GM23338 (cell line): ENCODE measurements at regions not wholly inside any gene's neighbourhood (a gene's known extent, or its start where the extent isn't known, plus 50 kb on each side); places are given as distances from the start of the nearest gene placed in this dataset.

Experiments
- ATAC-seq: fragments of 200-7000 bp; cut with Tn5 transposase; 3 replicates; pipeline ENCODE4 v1.9.1; 2020
- DNase-seq: peaks from one replicate; pipeline ENCODE4 v3.0.0-alpha.2; 2015; ENCODE audit warnings: low spot score
- H2AFZ ChIP-seq: fragments of 200-600 bp; sonication (generic); 2 replicates; pipeline ENCODE4 v1.8.0; 2016; ENCODE audit warnings: antibody characterized with exemption, mild to moderate bottlenecking, moderate library complexity
- H3F3A ChIP-seq: fragments of 200-600 bp; sonication (generic); replicated peaks from 2 replicates; pipeline ENCODE4 v1.8.0; 2017; ENCODE audit warnings: antibody characterized with exemption, mixed run types, low read depth
- H3K27ac ChIP-seq: fragments of 200-600 bp; sonication (generic); 2 replicates; pipeline ENCODE4 v1.6.1; 2016; ENCODE audit warnings: low read depth
- H3K27me3 ChIP-seq: fragments of 200-600 bp; sonication (generic); 2 replicates; pipeline ENCODE4 v1.8.0; 2016; ENCODE audit warnings: mild to moderate bottlenecking, mixed run types, moderate library complexity; ENCODE audit not compliant: insufficient read depth
- H3K36me3 ChIP-seq: fragments of 200-600 bp; sonication (generic); 2 replicates; pipeline ENCODE4 v1.8.0; 2016; ENCODE audit warnings: mild to moderate bottlenecking; ENCODE audit not compliant: insufficient read depth
- H3K4me1 ChIP-seq: fragments of 200-600 bp; sonication (generic); 2 replicates; pipeline ENCODE4 v1.8.0; 2016; ENCODE audit warnings: mild to moderate bottlenecking, moderate library complexity; ENCODE audit not compliant: insufficient read depth
- H3K4me2 ChIP-seq: fragments of 200-600 bp; sonication (generic); 2 replicates; pipeline ENCODE4 v1.7.1; 2017; ENCODE audit warnings: mixed run types
- H3K4me3 ChIP-seq: fragments of 200-600 bp; sonication (generic); 2 replicates; pipeline ENCODE4 v1.6.1; 2016; ENCODE audit warnings: mixed run types
- H3K79me2 ChIP-seq: fragments of 200-600 bp; sonication (generic); replicated peaks from 2 replicates; pipeline ENCODE4 v1.8.0; 2017; ENCODE audit warnings: mild to moderate bottlenecking; ENCODE audit not compliant: insufficient read depth
- H3K9me2 ChIP-seq: fragments of 200-600 bp; sonication (generic); 2 replicates; pipeline ENCODE4 v1.8.0; 2017; ENCODE audit not compliant: insufficient read depth
- H4K20me1 ChIP-seq: fragments of 200-600 bp; sonication (generic); replicated peaks from 2 replicates; pipeline ENCODE4 v1.8.0; 2017; ENCODE audit warnings: mild to moderate bottlenecking; ENCODE audit not compliant: insufficient read depth
- H3K27ac Mint-ChIP-seq: 2 replicates; pipeline ENCODE4 v1.8.0; 2020; ENCODE audit warnings: inconsistent platforms, mild to moderate bottlenecking, moderate library complexity, mixed read lengths
- H3K27me3 Mint-ChIP-seq: 3 replicates; pipeline ENCODE4 v1.8.0; 2022; ENCODE audit warnings: low read depth, mild to moderate bottlenecking, moderate library complexity, mixed read lengths, inconsistent platforms; ENCODE audit not compliant: insufficient read depth, poor library complexity
- H3K36me3 Mint-ChIP-seq: 3 replicates; pipeline ENCODE4 v1.8.0; 2021; ENCODE audit warnings: low read depth, mild to moderate bottlenecking, inconsistent platforms, moderate library complexity, mixed read lengths
- H3K4me1 Mint-ChIP-seq: 3 replicates; pipeline ENCODE4 v1.8.0; 2020; ENCODE audit warnings: mild to moderate bottlenecking, inconsistent platforms, mixed read lengths
- H3K4me3 Mint-ChIP-seq: 3 replicates; pipeline ENCODE4 v1.8.0; 2021; ENCODE audit warnings: moderate library complexity, mild to moderate bottlenecking, inconsistent platforms, mixed read lengths
- H3K9me3 Mint-ChIP-seq: 3 replicates; pipeline ENCODE4 v1.8.0; 2020; ENCODE audit warnings: moderate library complexity, mild to moderate bottlenecking, inconsistent platforms, mixed read lengths
- CREB1 ChIP-seq: fragments of 250-450 bp; sonication (Bioruptor Pico); IDR thresholded peaks from 2 replicates; pipeline ENCODE4 v1.5.0; 2020; ENCODE audit warnings: low read depth, mild to moderate bottlenecking, moderate library complexity
- EZH2 ChIP-seq: fragments of 200-600 bp; sonication (generic); IDR thresholded peaks from one replicate; pipeline ENCODE4 v1.8.0; 2017; ENCODE audit warnings: antibody characterized with exemption, mild to moderate bottlenecking, low read depth; ENCODE audit not compliant: unreplicated experiment
- EZH2phosphoT487 ChIP-seq: fragments of 200-600 bp; sonication (generic); IDR thresholded peaks from one replicate; pipeline ENCODE4 v1.8.1; 2018; ENCODE audit warnings: antibody characterized with exemption; ENCODE audit not compliant: unreplicated experiment
- JUNB ChIP-seq: IDR thresholded peaks from one replicate; pipeline ENCODE4 v1.6.1; 2016; ENCODE audit warnings: antibody characterized with exemption; ENCODE audit not compliant: unreplicated experiment
- NANOG ChIP-seq: IDR thresholded peaks from 2 replicates; pipeline ENCODE4 v1.6.1; 2016; ENCODE audit warnings: antibody characterized with exemption, borderline replicate concordance
- POLR2AphosphoS5 ChIP-seq: IDR thresholded peaks from 2 replicates; pipeline ENCODE4 v1.6.1; 2016; ENCODE audit warnings: antibody characterized with exemption, low read depth
- STAT1 ChIP-seq: IDR thresholded peaks from one replicate; pipeline ENCODE4 v1.6.1; 2016; ENCODE audit warnings: antibody characterized with exemption; ENCODE audit not compliant: unreplicated experiment
- ZNF114 ChIP-seq: fragments of 250-450 bp; sonication (Bioruptor Pico); IDR thresholded peaks from 2 replicates; pipeline ENCODE4 v1.5.0; 2020; ENCODE audit warnings: mild to moderate bottlenecking, moderate library complexity
- ZNF331 ChIP-seq: fragments of 250-450 bp; sonication (Bioruptor Pico); IDR thresholded peaks from 2 replicates; pipeline ENCODE4 v1.5.0; 2020; ENCODE audit warnings: low read depth, mild to moderate bottlenecking, moderate library complexity
- TF ChIP-seq, protein P1 (sequence below), 2 experiments: fragments of 200-600 bp in 1 of 2; sonication (generic) in 1 of 2; conservative IDR thresholded peaks; 2 replicates each; pipeline versions ENCODE4 v1.5.1 to v1.6.1; 2016 to 2017; ENCODE audit warnings: antibody characterized with exemption in 2 of 2, low read depth in 2 of 2, mild to moderate bottlenecking in 2 of 2, moderate library complexity in 1 of 2
- TF ChIP-seq, protein P2 (sequence below): IDR thresholded peaks from 2 replicates; pipeline ENCODE4 v1.6.1; 2016; ENCODE audit warnings: antibody characterized with exemption
- TF ChIP-seq, protein P3 (sequence below): IDR thresholded peaks from one replicate; pipeline ENCODE4 v1.6.1; 2018; ENCODE audit warnings: antibody characterized with exemption; ENCODE audit not compliant: unreplicated experiment

DNA sequence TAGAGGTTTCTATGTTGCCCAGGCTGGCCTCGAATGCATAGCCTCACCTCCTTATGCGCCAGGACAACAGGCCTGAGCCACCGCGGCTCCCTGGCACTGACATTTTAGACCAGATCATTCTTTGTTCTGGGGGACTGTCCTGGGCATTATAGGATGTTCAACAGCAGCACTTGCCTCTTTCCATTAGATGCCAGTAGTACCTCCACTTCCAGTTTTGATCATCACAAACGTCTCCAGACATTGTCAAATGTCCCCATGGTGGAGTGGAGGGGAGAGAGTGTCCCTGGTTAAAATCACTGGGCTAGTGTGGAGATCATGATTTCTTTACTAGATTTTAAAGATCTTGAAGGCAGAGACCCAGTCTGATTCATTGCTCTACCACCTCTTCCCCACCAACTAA lies 125.2 kb upstream of the MKLN1 start:
- H3K4me1 Mint-ChIP-seq, result peaks cover 6% of the 10 kb centered on the region; the same call in 2 of the 3 replicates
- Histone ChIP-seq H3K79me2 (no peaks in the 10 kb centered on the region), H3K4me3 (no peak overlapping the region), H3K9me2 (no peaks in the 10 kb centered on the region), H3F3A (no peaks in the 10 kb centered on the region), H2AFZ (no peak overlapping the region), H3K27ac (no peak overlapping the region), H3K36me3 (no peaks in the 10 kb centered on the region), H4K20me1 (no peaks in the 10 kb centered on the region), H3K4me2 (no peak overlapping the region), H3K4me1 (peaks cover 4% of the 10 kb centered on the region), H3K27me3 (no peaks in the 10 kb centered on the region)
- H3K4me3 Mint-ChIP-seq, result no peak overlapping the region
- TF ChIP-seq POLR2AphosphoS5 (no peak), EZH2phosphoT487 (no peak)
- H3K27me3 Mint-ChIP-seq, result peaks cover 3% of the 10 kb centered on the region
- ATAC-seq, result no peak
- H3K9me3 Mint-ChIP-seq, result no peaks in the 10 kb centered on the region
- H3K36me3 Mint-ChIP-seq, result no peaks in the 10 kb centered on the region
- no peak for DNase-seq
- H3K27ac Mint-ChIP-seq, result no peak overlapping the region

DNA sequence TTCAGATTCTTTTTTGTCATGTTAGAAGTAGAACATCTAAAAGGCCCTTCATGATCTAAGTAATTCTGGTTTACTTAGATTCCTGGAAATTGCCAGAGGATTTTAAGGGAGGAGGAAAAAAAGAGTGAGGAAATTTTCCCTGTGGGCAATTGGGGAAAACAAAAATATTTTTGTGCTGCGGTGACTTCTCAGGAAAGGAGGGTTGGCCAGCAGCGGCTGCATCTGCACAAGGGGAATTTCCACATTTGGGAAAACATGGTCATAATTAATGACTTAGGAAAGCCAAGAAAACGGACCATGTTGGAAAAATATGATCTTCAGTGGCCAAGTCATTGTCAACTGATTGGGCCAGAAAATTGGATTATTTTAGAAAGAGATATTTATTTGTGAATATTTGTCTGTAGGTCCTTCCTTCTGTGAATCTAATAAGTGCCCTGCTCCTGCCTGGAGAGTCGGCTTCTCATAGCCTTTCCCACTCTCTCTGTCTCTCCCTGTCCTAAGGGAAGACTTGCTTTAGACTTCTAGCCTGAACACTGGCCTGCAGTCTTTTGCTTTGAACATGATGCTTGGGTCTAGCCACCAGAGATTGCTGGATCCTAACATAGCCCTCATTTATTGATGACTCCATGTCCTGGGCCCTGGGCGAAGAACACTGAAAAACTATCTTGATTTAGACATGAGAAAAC lies 124.2 kb upstream of the MKLN1 start:
- Mint-ChIP-seq H3K27me3 (peaks cover 3% of the 10 kb centered on the region), H3K36me3 (no peaks in the 10 kb centered on the region), H3K4me1 (peaks cover 6% of the 10 kb centered on the region; the same call in 2 of the 3 replicates), H3K27ac (no peak overlapping the region), H3K4me3 (no peak overlapping the region), H3K9me3 (no peaks in the 10 kb centered on the region)
- Histone ChIP-seq H3K27me3 (no peaks in the 10 kb centered on the region), H3K79me2 (no peaks in the 10 kb centered on the region), H3K36me3 (no peaks in the 10 kb centered on the region), H3K4me1 (peaks cover 4% of the 10 kb centered on the region), H3K4me2 (no peak overlapping the region), H3F3A (no peaks in the 10 kb centered on the region), H2AFZ (no peak overlapping the region), H3K4me3 (no peak overlapping the region), H4K20me1 (no peaks in the 10 kb centered on the region), H3K9me2 (no peaks in the 10 kb centered on the region), H3K27ac (no peak overlapping the region)
- no peak for DNase-seq
- no peak for ATAC-seq
- TF ChIP-seq, protein P1, sequence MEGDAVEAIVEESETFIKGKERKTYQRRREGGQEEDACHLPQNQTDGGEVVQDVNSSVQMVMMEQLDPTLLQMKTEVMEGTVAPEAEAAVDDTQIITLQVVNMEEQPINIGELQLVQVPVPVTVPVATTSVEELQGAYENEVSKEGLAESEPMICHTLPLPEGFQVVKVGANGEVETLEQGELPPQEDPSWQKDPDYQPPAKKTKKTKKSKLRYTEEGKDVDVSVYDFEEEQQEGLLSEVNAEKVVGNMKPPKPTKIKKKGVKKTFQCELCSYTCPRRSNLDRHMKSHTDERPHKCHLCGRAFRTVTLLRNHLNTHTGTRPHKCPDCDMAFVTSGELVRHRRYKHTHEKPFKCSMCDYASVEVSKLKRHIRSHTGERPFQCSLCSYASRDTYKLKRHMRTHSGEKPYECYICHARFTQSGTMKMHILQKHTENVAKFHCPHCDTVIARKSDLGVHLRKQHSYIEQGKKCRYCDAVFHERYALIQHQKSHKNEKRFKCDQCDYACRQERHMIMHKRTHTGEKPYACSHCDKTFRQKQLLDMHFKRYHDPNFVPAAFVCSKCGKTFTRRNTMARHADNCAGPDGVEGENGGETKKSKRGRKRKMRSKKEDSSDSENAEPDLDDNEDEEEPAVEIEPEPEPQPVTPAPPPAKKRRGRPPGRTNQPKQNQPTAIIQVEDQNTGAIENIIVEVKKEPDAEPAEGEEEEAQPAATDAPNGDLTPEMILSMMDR (conservative IDR thresholded peaks at IDR 0.05; ENCODE audit: low read depth in 2 of 2), result no peak
- TF ChIP-seq JUNB (no peak), NANOG (no peak), ZNF331 (no peak), CREB1 (CRISPR knock-in tag) (no peak), POLR2AphosphoS5 (no peak), ZNF114 (CRISPR knock-in tag) (no peak), STAT1 (no peak), EZH2 (no peak), EZH2phosphoT487 (no peak)
- TF ChIP-seq, protein P2, sequence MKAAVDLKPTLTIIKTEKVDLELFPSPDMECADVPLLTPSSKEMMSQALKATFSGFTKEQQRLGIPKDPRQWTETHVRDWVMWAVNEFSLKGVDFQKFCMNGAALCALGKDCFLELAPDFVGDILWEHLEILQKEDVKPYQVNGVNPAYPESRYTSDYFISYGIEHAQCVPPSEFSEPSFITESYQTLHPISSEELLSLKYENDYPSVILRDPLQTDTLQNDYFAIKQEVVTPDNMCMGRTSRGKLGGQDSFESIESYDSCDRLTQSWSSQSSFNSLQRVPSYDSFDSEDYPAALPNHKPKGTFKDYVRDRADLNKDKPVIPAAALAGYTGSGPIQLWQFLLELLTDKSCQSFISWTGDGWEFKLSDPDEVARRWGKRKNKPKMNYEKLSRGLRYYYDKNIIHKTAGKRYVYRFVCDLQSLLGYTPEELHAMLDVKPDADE, result no peak
- TF ChIP-seq, protein P3, sequence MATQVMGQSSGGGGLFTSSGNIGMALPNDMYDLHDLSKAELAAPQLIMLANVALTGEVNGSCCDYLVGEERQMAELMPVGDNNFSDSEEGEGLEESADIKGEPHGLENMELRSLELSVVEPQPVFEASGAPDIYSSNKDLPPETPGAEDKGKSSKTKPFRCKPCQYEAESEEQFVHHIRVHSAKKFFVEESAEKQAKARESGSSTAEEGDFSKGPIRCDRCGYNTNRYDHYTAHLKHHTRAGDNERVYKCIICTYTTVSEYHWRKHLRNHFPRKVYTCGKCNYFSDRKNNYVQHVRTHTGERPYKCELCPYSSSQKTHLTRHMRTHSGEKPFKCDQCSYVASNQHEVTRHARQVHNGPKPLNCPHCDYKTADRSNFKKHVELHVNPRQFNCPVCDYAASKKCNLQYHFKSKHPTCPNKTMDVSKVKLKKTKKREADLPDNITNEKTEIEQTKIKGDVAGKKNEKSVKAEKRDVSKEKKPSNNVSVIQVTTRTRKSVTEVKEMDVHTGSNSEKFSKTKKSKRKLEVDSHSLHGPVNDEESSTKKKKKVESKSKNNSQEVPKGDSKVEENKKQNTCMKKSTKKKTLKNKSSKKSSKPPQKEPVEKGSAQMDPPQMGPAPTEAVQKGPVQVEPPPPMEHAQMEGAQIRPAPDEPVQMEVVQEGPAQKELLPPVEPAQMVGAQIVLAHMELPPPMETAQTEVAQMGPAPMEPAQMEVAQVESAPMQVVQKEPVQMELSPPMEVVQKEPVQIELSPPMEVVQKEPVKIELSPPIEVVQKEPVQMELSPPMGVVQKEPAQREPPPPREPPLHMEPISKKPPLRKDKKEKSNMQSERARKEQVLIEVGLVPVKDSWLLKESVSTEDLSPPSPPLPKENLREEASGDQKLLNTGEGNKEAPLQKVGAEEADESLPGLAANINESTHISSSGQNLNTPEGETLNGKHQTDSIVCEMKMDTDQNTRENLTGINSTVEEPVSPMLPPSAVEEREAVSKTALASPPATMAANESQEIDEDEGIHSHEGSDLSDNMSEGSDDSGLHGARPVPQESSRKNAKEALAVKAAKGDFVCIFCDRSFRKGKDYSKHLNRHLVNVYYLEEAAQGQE, result no peak
